Neuronal stem cell (in vitro differentiated cells): ENCODE measurements at regions not wholly inside any gene's neighbourhood (a gene's known extent, or its start where the extent isn't known, plus 50 kb on each side); places are given as distances from the start of the nearest gene placed in this dataset.
A peak's percentile ranks its signal among the peaks of the same experiment; 100 is the strongest.

Experiments used
- DNase-seq: peaks from one replicate; pipeline ENCODE4 v3.0.0-alpha.2; 2013; ENCODE audit warnings: low spot score
- H2AFZ ChIP-seq: one replicate; pipeline ENCODE4 v1.6.1; 2013; ENCODE audit warnings: mild to moderate bottlenecking, low read length, inconsistent platforms
- H2AK5ac ChIP-seq: 2 replicates; pipeline ENCODE4 v1.6.1; 2013; ENCODE audit warnings: low read depth, mild to moderate bottlenecking, inconsistent platforms, low read length, moderate library complexity, mixed read lengths
- H2BK120ac ChIP-seq: 2 replicates; pipeline ENCODE4 v1.6.1; 2013; ENCODE audit warnings: low read depth, mild to moderate bottlenecking, inconsistent platforms, low read length, moderate library complexity, mixed read lengths
- H2BK12ac ChIP-seq: one replicate; pipeline ENCODE4 v1.6.1; 2013; ENCODE audit warnings: low read length, inconsistent platforms
- H2BK15ac ChIP-seq: 2 replicates; pipeline ENCODE4 v1.6.1; 2013; ENCODE audit warnings: mild to moderate bottlenecking, low read length, inconsistent platforms, mixed read lengths
- H2BK5ac ChIP-seq: one replicate; pipeline ENCODE4 v1.6.1; 2013; ENCODE audit warnings: inconsistent platforms, mild to moderate bottlenecking, low read length, moderate library complexity
- H3K14ac ChIP-seq: one replicate; pipeline ENCODE4 v1.6.1; 2013; ENCODE audit warnings: low read length, inconsistent platforms
- H3K18ac ChIP-seq: 2 replicates; pipeline ENCODE4 v1.6.1; 2013; ENCODE audit warnings: low read length, inconsistent platforms
- H3K23ac ChIP-seq: 2 replicates; pipeline ENCODE4 v1.6.1; 2013; ENCODE audit warnings: low read depth, mild to moderate bottlenecking, mixed read lengths, low read length, inconsistent platforms; ENCODE audit not compliant: poor library complexity
- H3K27ac ChIP-seq: replicated peaks from 3 replicates; pipeline ENCODE4 v1.5.1; 2013; ENCODE audit warnings: low read length, inconsistent platforms
- H3K27me3 ChIP-seq, 3 experiments: 2 replicates each; pipeline ENCODE4 v1.6.1; 2013; ENCODE audit warnings: low read length in 3 of 3, mild to moderate bottlenecking in 2 of 3, inconsistent platforms in 1 of 3, low read depth in 1 of 3, mixed read lengths in 1 of 3, moderate library complexity in 1 of 3; ENCODE audit not compliant: control insufficient read depth in 3 of 3, insufficient read depth in 3 of 3
- H3K36me3 ChIP-seq, 2 donors: replicated peaks in 1 of 2; 2 replicates each; pipeline ENCODE4 v1.6.1; 2013; ENCODE audit warnings: low read length in 2 of 2; ENCODE audit not compliant: control insufficient read depth in 2 of 2, insufficient read depth in 2 of 2
- H3K4ac ChIP-seq: 2 replicates; pipeline ENCODE4 v1.6.1; 2013; ENCODE audit warnings: inconsistent platforms, mild to moderate bottlenecking, low read length, moderate library complexity
- H3K4me1 ChIP-seq, 2 donors: 1 replicate in 1 of 2; 2 replicates in 1 of 2; pipeline ENCODE4 v1.6.1; 2013; ENCODE audit warnings: low read length in 2 of 2, low read depth in 1 of 2; ENCODE audit not compliant: control insufficient read depth in 2 of 2, insufficient read depth in 1 of 2
- H3K4me2 ChIP-seq: one replicate; pipeline ENCODE4 v1.6.1; 2013; ENCODE audit warnings: mild to moderate bottlenecking, low read length, inconsistent platforms; ENCODE audit not compliant: insufficient read depth, poor library complexity, severe bottlenecking
- H3K4me3 ChIP-seq, 2 donors: 2 replicates each; pipeline ENCODE4 v1.5.1; 2013; ENCODE audit warnings: low read length in 2 of 2, mild to moderate bottlenecking in 2 of 2, inconsistent platforms in 1 of 2, moderate library complexity in 1 of 2
- H3K79me1 ChIP-seq: one replicate; pipeline ENCODE4 v1.6.1; 2013; ENCODE audit warnings: low read depth, mild to moderate bottlenecking, inconsistent platforms, low read length, moderate library complexity
- H3K9ac ChIP-seq: one replicate; pipeline ENCODE4 v1.6.1; 2013; ENCODE audit warnings: mild to moderate bottlenecking, low read depth, low read length, inconsistent platforms; ENCODE audit not compliant: poor library complexity
- H3K9me3 ChIP-seq, 2 donors: replicated peaks in 1 of 2; 2 replicates each; pipeline versions ENCODE3 to v1.6.1; 2013; ENCODE audit warnings: low read length in 2 of 2, mild to moderate bottlenecking in 2 of 2, inconsistent platforms in 1 of 2, low read depth in 1 of 2, mixed read lengths in 1 of 2, moderate library complexity in 1 of 2; ENCODE audit not compliant: control insufficient read depth in 2 of 2, insufficient read depth in 1 of 2
- H4K8ac ChIP-seq: one replicate; pipeline ENCODE4 v1.6.1; 2013; ENCODE audit warnings: low read depth, mild to moderate bottlenecking, inconsistent platforms, low read length, moderate library complexity
- H4K91ac ChIP-seq: one replicate; pipeline ENCODE4 v1.6.1; 2013; ENCODE audit warnings: low read length, low read depth, mild to moderate bottlenecking, inconsistent platforms; ENCODE audit not compliant: poor library complexity
- WGBS, 2 donors: extraction: QIAGEN DNeasy Blood & Tissue Kit; methylation state at CpG; one replicate each; pipeline ENCODE4 v1.1.7; 2013; ENCODE audit warnings: missing lambda C conversion rate in 2 of 2, mixed read lengths in 1 of 2; ENCODE audit not compliant: insufficient read length in 2 of 2, insufficient replicate concordance in 1 of 2; ENCODE audit errors: extremely low coverage in 2 of 2; 5-methylcytosine and 5-hydroxymethylcytosine counted together

DNA sequence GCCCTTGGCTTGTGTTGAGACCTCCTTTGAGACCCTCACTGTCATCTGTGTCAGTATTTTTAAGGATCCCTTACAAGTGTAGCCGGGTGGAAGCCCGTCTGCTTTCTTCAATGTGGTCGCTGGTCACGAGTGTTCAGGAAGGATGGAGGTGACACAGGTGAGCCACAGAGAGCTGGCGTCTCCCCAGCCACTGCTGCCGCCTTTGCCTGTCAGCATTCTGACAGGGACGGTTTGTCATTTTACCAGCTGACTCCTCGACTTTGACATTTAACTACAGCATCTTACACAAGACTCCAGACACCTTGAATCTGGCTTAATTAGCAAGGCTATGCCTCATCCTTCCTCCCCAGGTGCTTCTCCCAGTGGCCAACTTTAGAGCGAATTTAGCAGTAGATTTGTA, 56.3 kb upstream of the MPHOSPH6 start:
- H3K79me1 ChIP-seq: no peaks in the 10 kb centered on the region
- no peaks in the 10 kb centered on the region for H3K36me3 ChIP-seq
- H3K9me3 ChIP-seq: peaks cover 0 to 2% of the 10 kb centered on the region in 2 donors
- H4K91ac ChIP-seq: no peak overlapping the region
- H4K8ac ChIP-seq: no peak overlapping the region
- no peak overlapping the region for H2BK120ac ChIP-seq
- H3K4ac ChIP-seq: no peak overlapping the region
- no peaks in the 10 kb centered on the region for H3K4me1 ChIP-seq
- H2BK5ac ChIP-seq: no peak overlapping the region
- H3K27me3 ChIP-seq: no peaks in the 10 kb centered on the region
- no CpG with 5 or more reads among the region's 9 CpGs for WGBS, 2 donors
- H2AK5ac ChIP-seq: no peak overlapping the region
- H3K18ac ChIP-seq: no peak overlapping the region
- H3K9ac ChIP-seq: no peak overlapping the region
- no peak overlapping the region for H2AFZ ChIP-seq
- H2BK15ac ChIP-seq: no peak overlapping the region
- H3K14ac ChIP-seq: no peak overlapping the region
- H3K27ac ChIP-seq: no peak overlapping the region
- DNase-seq: no peak
- no peak overlapping the region for H3K4me2 ChIP-seq
- no peak overlapping the region for H3K4me3 ChIP-seq
- no peak overlapping the region for H2BK12ac ChIP-seq
- no peak overlapping the region for H3K23ac ChIP-seq

DNA sequence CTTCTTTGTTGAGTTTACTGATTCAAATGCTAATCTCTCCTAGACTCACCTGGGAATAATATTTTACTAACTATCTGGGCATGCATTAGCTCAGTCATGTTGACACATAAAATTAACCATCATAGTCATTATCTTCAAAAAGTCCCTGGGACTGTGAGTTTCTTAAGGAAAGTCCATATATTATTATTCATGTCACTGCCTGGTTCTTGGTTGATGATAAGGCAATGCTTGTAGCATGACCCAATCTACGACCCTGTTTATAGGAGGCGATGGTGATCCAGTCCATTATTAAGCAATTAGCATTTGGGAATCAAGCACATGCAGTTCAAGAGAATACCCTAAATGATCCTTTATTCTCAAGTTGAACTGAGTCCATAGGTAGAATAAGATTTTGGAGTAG, 54.8 kb upstream of the MPHOSPH6 start:
- H3K4me3 ChIP-seq: no peak overlapping the region
- H3K9ac ChIP-seq: no peak overlapping the region
- H2BK12ac ChIP-seq: no peak overlapping the region
- H3K36me3 ChIP-seq: peaks cover 0 to 2% of the 10 kb centered on the region in 2 donors
- no peak overlapping the region for H2AFZ ChIP-seq
- H3K4me1 ChIP-seq: no peaks in the 10 kb centered on the region
- no peak overlapping the region for H3K4ac ChIP-seq
- WGBS, 2 donors: no CpG with 5 or more reads among the region's 2 CpGs
- no peak for DNase-seq
- H2BK5ac ChIP-seq: no peak overlapping the region
- no peak overlapping the region for H2BK120ac ChIP-seq
- H4K91ac ChIP-seq: no peak overlapping the region
- peaks cover 0 to 6% (median 0%) of the 10 kb centered on the region in 3 experiments for H3K27me3 ChIP-seq
- no peak overlapping the region for H3K23ac ChIP-seq
- H3K79me1 ChIP-seq: peaks cover 6% of the 10 kb centered on the region
- H2BK15ac ChIP-seq: no peak overlapping the region
- no peak overlapping the region for H2AK5ac ChIP-seq
- H3K14ac ChIP-seq: no peak overlapping the region
- no peak overlapping the region for H3K4me2 ChIP-seq
- H3K9me3 ChIP-seq: peaks cover 0 to 7% of the 10 kb centered on the region in 2 donors
- H3K18ac ChIP-seq: no peak overlapping the region
- no peak overlapping the region for H3K27ac ChIP-seq
- H4K8ac ChIP-seq: no peak overlapping the region

DNA sequence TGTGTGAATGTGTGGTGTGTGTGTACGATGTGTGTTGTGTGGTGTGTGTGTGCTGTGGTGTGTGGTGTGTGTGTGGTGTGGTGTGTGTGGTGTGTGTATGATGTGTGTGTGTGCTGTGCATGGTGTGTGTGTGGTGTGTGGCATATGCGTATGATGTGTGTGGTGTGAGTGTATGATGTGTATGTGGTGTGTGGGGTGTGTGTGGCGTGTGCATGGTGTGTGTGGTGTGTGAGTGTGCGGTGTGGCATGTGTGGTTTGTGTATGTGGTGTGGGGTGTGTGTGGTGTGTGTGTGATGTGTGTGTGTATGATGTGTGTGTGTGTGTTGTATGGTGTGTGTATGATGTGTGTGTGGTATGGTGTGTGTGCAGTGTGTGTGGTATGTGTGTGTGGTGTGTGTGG, 50.5 kb upstream of the MPHOSPH6 start:
- Histone ChIP-seq H3K36me3 (peaks cover 0 to 2% of the 10 kb centered on the region in 2 donors), H3K4me1 (no peaks in the 10 kb centered on the region), H2AK5ac (no peak overlapping the region), H2AFZ (no peak overlapping the region), H3K27ac (no peak overlapping the region), H2BK12ac (peak overlapping the region; percentile 33), H3K4me3 (peak overlapping the region in 1 of 2 donors; percentile 76), H2BK15ac (no peak overlapping the region), H4K8ac (peak overlapping the region; percentile 87), H3K9me3 (peaks cover 0 to 7% of the 10 kb centered on the region in 2 donors), H2BK5ac (no peak overlapping the region), H3K23ac (peak overlapping the region; percentile 88), H3K79me1 (peaks cover 6% of the 10 kb centered on the region), H3K18ac (peak overlapping the region; percentile 76), H3K14ac (peak overlapping the region; percentile 97), H3K4me2 (no peak overlapping the region), H3K27me3 (peaks cover 0 to 6% (median 0%) of the 10 kb centered on the region in 3 experiments), H4K91ac (peak overlapping the region; percentile 31), H3K4ac (no peak overlapping the region), H2BK120ac (no peak overlapping the region), H3K9ac (peak overlapping the region; percentile 75)
- DNase-seq: no peak
- WGBS, 2 donors: 100% methylated on average over 4 of the region's 4 CpGs; no CpG with 5 or more reads in 1 of the 2 donors
